HG02943 (cell line): ENCODE measurements at regions not wholly inside any gene's neighbourhood (a gene's known extent, or its start where the extent isn't known, plus 50 kb on each side); places are given as distances from the start of the nearest gene placed in this dataset.
A peak's percentile ranks its signal among the peaks of the same experiment; 100 is the strongest.
"Not testable (repeated sequence)": the region's sequence is repeated elsewhere in the genome, so short reads cannot be mapped to it uniquely, and the experiment has no call there.

Experiments used
- ATAC-seq: cut with Tn5 transposase; IDR thresholded peaks from one replicate; pipeline ENCODE4 v1.9.1; 2021; ENCODE audit warnings: mild to moderate bottlenecking, low read depth, moderate library complexity; ENCODE audit not compliant: unreplicated experiment

- ATAC-seq = no peak
These were observed 226.4 kb downstream of the S1PR1 start for GRCh38 chr1:101463195-101463594.

GRCh38 chr1:101465941-101466340, 229.1 kb downstream of the S1PR1 start:
- ATAC-seq = no peak

GRCh38 chr1:101474039-101474665, 237.3 kb downstream of the S1PR1 start:
- no peak for ATAC-seq

- no peak for ATAC-seq
These were observed 239.7 kb downstream of the S1PR1 start for GRCh38 chr1:101476541-101476940.

- ATAC-seq = no peak
These were observed 243.1 kb downstream of the S1PR1 start for GRCh38 chr1:101479945-101480344.

- ATAC-seq = no peak
These were observed 245.5 kb downstream of the S1PR1 start for GRCh38 chr1:101482306-101482705.

GRCh38 chr1:101483982-101484688, 247.3 kb downstream of the S1PR1 start:
- no peak for ATAC-seq

- ATAC-seq = no peak
These were observed 248.0 kb downstream of the S1PR1 start for GRCh38 chr1:101484689-101485338.

GRCh38 chr1:101485712-101486111, 248.9 kb downstream of the S1PR1 start:
- ATAC-seq = no peak

GRCh38 chr1:101492144-101492543, 255.3 kb downstream of the S1PR1 start:
- not testable (repeated sequence) for ATAC-seq

GRCh38 chr1:101493920-101494319, 257.1 kb downstream of the S1PR1 start:
- not testable (repeated sequence) for ATAC-seq

GRCh38 chr1:101496109-101496508, 259.3 kb downstream of the S1PR1 start:
- no peak for ATAC-seq

GRCh38 chr1:101497881-101498559, 261.2 kb downstream of the S1PR1 start:
- no peak for ATAC-seq

GRCh38 chr1:101504106-101504505, 267.3 kb downstream of the S1PR1 start:
- not testable (repeated sequence) for ATAC-seq

- not testable (repeated sequence) for ATAC-seq
These were observed 268.4 kb downstream of the S1PR1 start for GRCh38 chr1:101505240-101505639.

- peak; percentile 89 for ATAC-seq
These were observed 269.8 kb downstream of the S1PR1 start for GRCh38 chr1:101506541-101507164.

- ATAC-seq = no peak
These were observed 270.7 kb downstream of the S1PR1 start for GRCh38 chr1:101507547-101507971.

GRCh38 chr1:101508913-101509312, 272.1 kb downstream of the S1PR1 start:
- no peak for ATAC-seq

GRCh38 chr1:101509370-101509769, 272.6 kb downstream of the S1PR1 start:
- ATAC-seq = no peak

- no peak for ATAC-seq
These were observed 274.5 kb downstream of the S1PR1 start for GRCh38 chr1:101511202-101511891.
